ENCODE measurements at regions not wholly inside any gene's neighbourhood (a gene's known extent, or its start where the extent isn't known, plus 50 kb on each side); places are given as distances from the start of the nearest gene placed in this dataset.

GRCh38 chr3:43218921-43219320 is 67.4 kb upstream of the SNRK start:
- Histone ChIP-seq H3K4me3 (ENCODE audit: low read depth in 2 of 2, low read length in 1 of 2) (no peak overlapping the region), H3K9me2 (no peaks in the 10 kb centered on the region), H2AFZ (ENCODE audit: low read depth) (no peak overlapping the region), H3K4me2 (no peak overlapping the region), H3K9me3 (no peaks in the 10 kb centered on the region), H3K4me1 (ENCODE audit: control insufficient read depth in 1 of 2, insufficient read depth in 2 of 2, low read depth in 1 of 2, low read length in 1 of 2) (no peaks in the 10 kb centered on the region; a peak in 1 of 4 replicates), H3F3A (replicated peaks; ENCODE audit: insufficient read depth) (no peaks in the 10 kb centered on the region), H3K79me2 (ENCODE audit: insufficient read depth) (no peaks in the 10 kb centered on the region), H3K36me3 (replicated peaks in 1 of 2; ENCODE audit: control insufficient read depth in 1 of 2, insufficient read depth in 2 of 2, low read length in 1 of 2) (no peaks in the 10 kb centered on the region), H3K9ac (no peak overlapping the region), H3K27me3 (ENCODE audit: insufficient read depth) (no peaks in the 10 kb centered on the region), H4K20me1 (ENCODE audit: insufficient read depth) (no peaks in the 10 kb centered on the region), H3K27ac (ENCODE audit: low read depth in 2 of 2, low read length in 1 of 2) (no peak overlapping the region)
- POLR2A ChIA-PET: no interaction called here
- TF ChIP-seq USF1 (IDR thresholded peaks at IDR 0.05; ENCODE audit: borderline replicate concordance, low read depth) (no peak), POLR2AphosphoS5 (IDR thresholded peaks at IDR 0.05; ENCODE audit: low read depth, low read length) (no peak), JUND (IDR thresholded peaks at IDR 0.05) (no peak), CTCF (IDR thresholded peaks at IDR 0.05) (no peak), YY1 (IDR thresholded peaks at IDR 0.05; ENCODE audit: low read depth) (no peak), FOXJ3 (CRISPR knock-in tag; IDR thresholded peaks at IDR 0.05) (no peak), RCOR1 (IDR thresholded peaks at IDR 0.05; ENCODE audit: low read length) (no peak), EZH2phosphoT487 (IDR thresholded peaks at IDR 0.05; ENCODE audit: borderline replicate concordance, low read depth) (no peak), USF2 (IDR thresholded peaks at IDR 0.05; ENCODE audit: borderline replicate concordance, low read depth, low read length) (no peak), FOSL2 (IDR thresholded peaks at IDR 0.05; ENCODE audit: borderline replicate concordance, low read depth) (no peak), EP300 (IDR thresholded peaks at IDR 0.05; ENCODE audit: borderline replicate concordance in 1 of 2, low read depth in 1 of 2, low read length in 1 of 2) (no peak), TAF1 (IDR thresholded peaks at IDR 0.05; ENCODE audit: borderline replicate concordance, low read depth, low read length) (no peak), SMC3 (IDR thresholded peaks at IDR 0.05; ENCODE audit: low read depth, low read length) (no peak), MXI1 (IDR thresholded peaks at IDR 0.05; ENCODE audit: low read depth, low read length) (no peak), TCF12 (IDR thresholded peaks at IDR 0.05) (no peak), ZBTB33 (IDR thresholded peaks at IDR 0.05; ENCODE audit: borderline replicate concordance, low read depth) (no peak), TEAD4 (IDR thresholded peaks at IDR 0.05; ENCODE audit: borderline replicate concordance, insufficient read depth) (no peak), GATA2 (CRISPR knock-in tag; IDR thresholded peaks at IDR 0.05) (no peak), RFX5 (IDR thresholded peaks at IDR 0.05; ENCODE audit: low read length) (no peak)
- DNase-seq: no peak
- 4% methylated on average over 2 of the region's 2 CpGs for WGBS (ENCODE audit: low lambda C conversion rate)
- CTCF ChIA-PET: no interaction called here
